Stimulated activated CD4-positive, alpha-beta T cell treated with anti-CD3 and anti-CD28 coated beads, TNF-alpha, amount 100 ng/mL, for 24 hours (primary cell): ENCODE measurements at regions not wholly inside any gene's neighbourhood (a gene's known extent, or its start where the extent isn't known, plus 50 kb on each side); places are given as distances from the start of the nearest gene placed in this dataset.

Experiments
- DNase-seq, 3 experiments: peaks; one replicate each; pipeline ENCODE4 v3.0.0-alpha.2; 2020; ENCODE audit warnings: low read depth in 3 of 3

- DNase-seq, result no peak
Observed at GRCh38 chr7:32428546-32428945, 61.6 kb downstream of the LSM5 start.

- DNase-seq, result peak; percentile 23 to 64 (median 24)
Observed at GRCh38 chr7:32427769-32428291, 62.4 kb downstream of the LSM5 start.

GRCh38 chr7:32416846-32417245, 73.3 kb downstream of the LSM5 start:
- DNase-seq, result no peak

- no peak for DNase-seq
Observed at GRCh38 chr7:32415936-32416335, 74.2 kb downstream of the LSM5 start.

- DNase-seq, result no peak
Observed at GRCh38 chr7:32415519-32415918, 74.7 kb downstream of the LSM5 start.

- no peak for DNase-seq
Observed at GRCh38 chr7:32412471-32412870, 77.7 kb downstream of the LSM5 start.

- DNase-seq, result no peak
Observed at GRCh38 chr7:32410545-32410944, 79.6 kb downstream of the LSM5 start.

- DNase-seq, result no peak
Observed at GRCh38 chr7:32406386-32406785, 83.8 kb downstream of the LSM5 start.

- DNase-seq, result no peak
Observed at GRCh38 chr7:32403463-32404229, 86.5 kb downstream of the LSM5 start.

- DNase-seq, result no peak
Observed at GRCh38 chr7:32400676-32401075, 89.5 kb downstream of the LSM5 start.

GRCh38 chr7:32399311-32399710, 90.9 kb downstream of the LSM5 start:
- no peak for DNase-seq

GRCh38 chr7:32395168-32395567, 95.0 kb downstream of the LSM5 start:
- no peak for DNase-seq

- no peak for DNase-seq
Observed at GRCh38 chr7:32393861-32394260, 96.3 kb downstream of the LSM5 start.

- no peak for DNase-seq
Observed at GRCh38 chr7:32390210-32390609, 100.0 kb downstream of the LSM5 start.

GRCh38 chr7:32385316-32385956, 104.7 kb downstream of the LSM5 start:
- no peak for DNase-seq

GRCh38 chr7:32381024-32381601, 109.1 kb downstream of the LSM5 start:
- no peak for DNase-seq

- no peak for DNase-seq
Observed at GRCh38 chr7:32379510-32380112, 110.6 kb downstream of the LSM5 start.

GRCh38 chr7:32378988-32379387, 111.2 kb downstream of the LSM5 start:
- no peak for DNase-seq

GRCh38 chr7:32364581-32364980, 125.6 kb downstream of the LSM5 start:
- DNase-seq, result no peak

- no peak for DNase-seq
Observed at GRCh38 chr7:32360127-32360526, 130.1 kb downstream of the LSM5 start.

GRCh38 chr7:32357535-32358277, 132.5 kb downstream of the LSM5 start:
- DNase-seq, result no peak
